Suprapubic skin (tissue), 3 donors: ENCODE measurements at regions not wholly inside any gene's neighbourhood (a gene's known extent, or its start where the extent isn't known, plus 50 kb on each side); places are given as distances from the start of the nearest gene placed in this dataset.

ENCODE experiments used
- EP300 ChIP-seq: sonication (generic); formaldehyde crosslinking; IDR thresholded peaks from one replicate; pipeline ENCODE4 v1.6.1; 2017; ENCODE audit warnings: antibody characterized with exemption
- POLR2A ChIP-seq, 2 donors: fragments of 450-650 bp; IDR thresholded peaks; one replicate each; pipeline ENCODE4 v1.6.1; 2017; ENCODE audit warnings: antibody characterized with exemption in 2 of 2, mild to moderate bottlenecking in 2 of 2, moderate library complexity in 2 of 2
- TF ChIP-seq, protein P1 (sequence below), 2 donors: fragments of 200-600 bp in 1 of 2; fragments of 450-650 bp in 1 of 2; sonication (generic) in 1 of 2; IDR thresholded peaks; one replicate each; pipeline ENCODE4 v1.5.1; 2016 to 2019; ENCODE audit warnings: antibody characterized with exemption in 2 of 2, mild to moderate bottlenecking in 1 of 2, moderate library complexity in 1 of 2

- no peak for TF ChIP-seq POLR2A (IDR thresholded peaks at IDR 0.05)
- TF ChIP-seq, protein P1, sequence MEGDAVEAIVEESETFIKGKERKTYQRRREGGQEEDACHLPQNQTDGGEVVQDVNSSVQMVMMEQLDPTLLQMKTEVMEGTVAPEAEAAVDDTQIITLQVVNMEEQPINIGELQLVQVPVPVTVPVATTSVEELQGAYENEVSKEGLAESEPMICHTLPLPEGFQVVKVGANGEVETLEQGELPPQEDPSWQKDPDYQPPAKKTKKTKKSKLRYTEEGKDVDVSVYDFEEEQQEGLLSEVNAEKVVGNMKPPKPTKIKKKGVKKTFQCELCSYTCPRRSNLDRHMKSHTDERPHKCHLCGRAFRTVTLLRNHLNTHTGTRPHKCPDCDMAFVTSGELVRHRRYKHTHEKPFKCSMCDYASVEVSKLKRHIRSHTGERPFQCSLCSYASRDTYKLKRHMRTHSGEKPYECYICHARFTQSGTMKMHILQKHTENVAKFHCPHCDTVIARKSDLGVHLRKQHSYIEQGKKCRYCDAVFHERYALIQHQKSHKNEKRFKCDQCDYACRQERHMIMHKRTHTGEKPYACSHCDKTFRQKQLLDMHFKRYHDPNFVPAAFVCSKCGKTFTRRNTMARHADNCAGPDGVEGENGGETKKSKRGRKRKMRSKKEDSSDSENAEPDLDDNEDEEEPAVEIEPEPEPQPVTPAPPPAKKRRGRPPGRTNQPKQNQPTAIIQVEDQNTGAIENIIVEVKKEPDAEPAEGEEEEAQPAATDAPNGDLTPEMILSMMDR (IDR thresholded peaks at IDR 0.05): no peak
- TF ChIP-seq EP300: no peak
Observed at GRCh38 chr15:81547521-81548132, 173.6 kb upstream of the TMC3 start.
